Dermis microvascular lymphatic vessel endothelial cell (primary cell): ENCODE measurements at regions not wholly inside any gene's neighbourhood (a gene's known extent, or its start where the extent isn't known, plus 50 kb on each side); places are given as distances from the start of the nearest gene placed in this dataset.
A peak's percentile ranks its signal among the peaks of the same experiment; 100 is the strongest.
"Not testable (repeated sequence)": the region's sequence is repeated elsewhere in the genome, so short reads cannot be mapped to it uniquely, and the experiment has no call there.

Experiments
- DNase-seq, 2 donors: peaks; one replicate each; pipeline versions ENCODE4 v3.0.0 to v3.0.0-alpha.2; 2010; ENCODE audit warnings: low read depth in 2 of 2

GRCh38 chr10:28188526-28188925, 114.3 kb downstream of the MPP7 start:
- no peak for DNase-seq

- no peak for DNase-seq
Observed at GRCh38 chr10:28186887-28187578, 115.8 kb downstream of the MPP7 start.

GRCh38 chr10:28186461-28186860, 116.4 kb downstream of the MPP7 start:
- DNase-seq = no peak

- DNase-seq = no peak
Observed at GRCh38 chr10:28184810-28185209, 118.1 kb downstream of the MPP7 start.

GRCh38 chr10:28181478-28182096, 121.3 kb downstream of the MPP7 start:
- no peak for DNase-seq

DNA sequence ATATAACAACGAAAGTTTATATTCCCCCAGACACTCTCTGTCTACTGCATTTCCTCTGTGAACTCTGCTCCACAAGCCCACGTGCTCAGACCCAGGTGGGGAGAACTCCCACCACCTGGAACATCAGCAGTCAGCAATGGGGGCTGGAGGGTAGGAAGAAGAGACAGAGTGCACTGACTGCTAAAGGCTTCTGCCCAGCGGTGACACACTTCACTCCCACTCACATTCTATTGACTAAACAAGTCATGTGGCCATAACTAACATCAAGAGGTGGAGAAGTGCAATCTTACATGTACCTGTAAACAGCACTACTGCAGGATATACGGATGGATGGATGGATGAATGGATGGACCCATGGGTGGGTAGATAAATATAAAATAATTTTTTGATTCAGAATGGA, 122.2 kb downstream of the MPP7 start:
- no peak for DNase-seq

- no peak for DNase-seq
Observed at GRCh38 chr10:28179743-28180099, 123.1 kb downstream of the MPP7 start.

- peak; percentile 54 to 63 for DNase-seq
Observed at GRCh38 chr10:28179006-28179742, 123.7 kb downstream of the MPP7 start.

DNA sequence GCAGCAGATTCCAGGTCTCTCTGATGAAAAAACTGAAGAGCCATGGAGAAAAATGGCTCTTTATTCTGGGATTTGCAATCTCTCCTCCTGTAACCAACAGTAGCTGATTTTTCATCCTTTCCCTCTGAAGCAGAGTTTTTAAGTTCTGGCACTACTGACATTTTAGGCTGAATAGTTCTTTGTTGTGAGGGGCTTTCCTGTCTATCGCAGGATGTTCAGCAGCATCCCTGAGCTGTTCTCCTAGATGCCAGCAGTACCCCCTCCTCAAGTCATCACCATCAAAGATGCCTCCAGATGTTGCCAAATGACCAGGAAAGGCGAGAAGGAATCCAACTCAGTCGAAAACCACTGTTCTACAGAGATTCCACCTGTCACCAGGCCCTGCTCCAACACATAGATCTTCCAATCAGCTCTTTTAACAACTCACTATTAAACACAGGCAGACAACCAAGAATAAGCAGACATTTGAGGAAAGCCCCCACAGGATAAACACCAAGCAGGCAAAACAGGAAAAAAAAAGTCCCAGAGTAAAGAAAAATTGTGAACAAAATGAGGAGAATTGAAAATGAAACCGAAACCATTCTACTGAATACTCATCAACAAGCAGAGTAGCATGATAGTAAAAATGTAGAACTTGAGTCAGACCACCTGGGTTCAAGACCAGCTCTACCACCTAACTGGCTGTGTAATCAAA, 124.8 kb downstream of the MPP7 start:
- peak in 1 of 2 donors; percentile 21 for DNase-seq

- DNase-seq = not testable (repeated sequence)
Observed at GRCh38 chr10:28176498-28176897, 126.4 kb downstream of the MPP7 start.

DNA sequence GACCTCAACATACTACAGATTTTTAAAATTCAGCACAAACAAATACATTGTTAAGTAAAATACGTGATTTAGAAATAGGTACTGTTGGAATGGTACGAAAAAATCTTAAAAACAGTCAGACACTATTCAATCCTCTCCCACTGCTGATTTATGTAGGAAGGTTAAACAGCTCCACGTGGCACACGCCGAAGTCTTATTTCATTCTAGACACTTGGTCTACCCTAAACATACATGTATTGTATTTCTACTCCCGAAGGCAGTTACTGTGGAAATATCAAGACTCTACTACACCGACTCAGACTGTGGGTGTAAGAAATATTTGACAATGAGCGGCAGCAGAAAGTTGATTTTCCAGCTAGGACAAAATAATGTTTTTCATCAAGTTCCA, 130.6 kb downstream of the MPP7 start:
- DNase-seq = no peak

GRCh38 chr10:28171468-28172222, 131.2 kb downstream of the MPP7 start:
- DNase-seq = no peak

- no peak for DNase-seq
Observed at GRCh38 chr10:28169525-28169924, 133.3 kb downstream of the MPP7 start.

GRCh38 chr10:28160866-28161405, 141.9 kb downstream of the MPP7 start:
- no peak for DNase-seq

DNA sequence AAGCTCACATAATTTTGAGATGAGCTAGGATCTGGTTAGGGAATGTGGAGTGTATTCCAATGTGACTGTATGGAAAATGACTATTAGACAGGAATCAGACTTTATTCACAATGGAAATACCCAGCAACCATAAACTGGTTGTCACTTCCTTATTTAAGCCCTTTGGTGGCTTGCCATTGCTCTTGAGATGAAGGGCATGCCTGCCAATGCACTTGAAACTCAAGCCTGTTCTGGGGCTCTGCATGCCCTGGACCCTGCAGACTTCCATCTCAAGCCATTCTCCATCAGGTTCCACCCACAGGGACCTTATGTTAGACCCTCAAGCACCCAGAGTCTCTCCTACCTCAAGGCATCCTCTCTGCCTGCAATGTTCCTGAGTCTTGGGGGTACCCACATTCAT, 145.5 kb downstream of the MPP7 start:
- no peak for DNase-seq

- DNase-seq = peak in 1 of 2 donors; percentile 67
Observed at GRCh38 chr10:28155726-28156125, 147.1 kb downstream of the MPP7 start.

- no peak for DNase-seq
Observed at GRCh38 chr10:28151636-28152035, 151.2 kb downstream of the MPP7 start.

- DNase-seq = no peak
Observed at GRCh38 chr10:28149746-28150145, 150.9 kb upstream of the ODAD2 start.

DNA sequence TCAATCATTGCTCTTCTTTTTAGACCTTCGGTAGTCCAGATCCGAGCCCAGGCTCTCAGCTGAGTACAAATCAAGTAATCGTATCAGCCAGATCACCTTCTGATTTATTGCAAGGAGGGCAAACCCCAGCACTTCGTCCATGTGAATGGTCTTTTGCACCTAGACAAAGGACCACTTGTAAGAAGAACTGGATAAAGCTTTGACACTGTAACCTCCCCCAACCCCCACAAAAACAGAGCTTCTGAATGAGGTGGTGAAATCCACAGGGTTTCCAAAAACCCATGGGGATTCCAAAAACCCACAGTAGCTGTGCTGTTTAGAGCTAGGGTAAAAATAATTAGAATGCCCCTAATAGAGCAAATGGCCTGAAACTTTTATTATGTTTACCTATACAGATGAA, 148.8 kb upstream of the ODAD2 start:
- no peak for DNase-seq

DNA sequence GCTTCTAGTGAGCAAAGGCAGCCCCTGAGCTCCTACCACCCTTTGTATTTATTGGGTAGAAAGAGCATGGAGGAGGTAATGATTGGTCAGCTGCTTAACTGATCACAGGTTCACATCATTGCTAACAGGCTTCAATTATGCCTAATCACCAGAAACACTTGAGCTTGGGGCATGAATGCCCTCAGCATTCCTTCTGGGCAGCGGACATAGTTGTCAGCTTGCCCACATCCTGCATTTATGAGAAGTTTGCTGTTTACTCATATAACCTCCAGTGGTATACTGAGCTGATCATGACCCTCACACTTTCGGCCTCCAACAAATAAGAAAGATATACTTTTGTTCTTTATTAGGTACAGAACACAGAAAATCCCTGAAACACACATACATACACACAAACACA, 140.3 kb upstream of the ODAD2 start:
- DNase-seq = peak in 1 of 2 donors; percentile 67
